ENCODE measurements at regions not wholly inside any gene's neighbourhood (a gene's known extent, or its start where the extent isn't known, plus 50 kb on each side); places are given as distances from the start of the nearest gene placed in this dataset.

GRCh38 chr3:193917158-193917557, 218.8 kb upstream of the HES1 start:
- TF ChIP-seq POLR2A (IDR thresholded peaks at IDR 0.05; ENCODE audit: low read depth, low read length) (no peak), POLR2AphosphoS5 (IDR thresholded peaks at IDR 0.05; ENCODE audit: low read depth, low read length) (no peak), TAF1 (IDR thresholded peaks at IDR 0.05; ENCODE audit: low read depth, low read length) (no peak)
